ENCODE measurements at regions not wholly inside any gene's neighbourhood (a gene's known extent, or its start where the extent isn't known, plus 50 kb on each side); places are given as distances from the start of the nearest gene placed in this dataset.
"Not testable (repeated sequence)": the region's sequence is repeated elsewhere in the genome, so short reads cannot be mapped to it uniquely, and the experiment has no call there.

DNA sequence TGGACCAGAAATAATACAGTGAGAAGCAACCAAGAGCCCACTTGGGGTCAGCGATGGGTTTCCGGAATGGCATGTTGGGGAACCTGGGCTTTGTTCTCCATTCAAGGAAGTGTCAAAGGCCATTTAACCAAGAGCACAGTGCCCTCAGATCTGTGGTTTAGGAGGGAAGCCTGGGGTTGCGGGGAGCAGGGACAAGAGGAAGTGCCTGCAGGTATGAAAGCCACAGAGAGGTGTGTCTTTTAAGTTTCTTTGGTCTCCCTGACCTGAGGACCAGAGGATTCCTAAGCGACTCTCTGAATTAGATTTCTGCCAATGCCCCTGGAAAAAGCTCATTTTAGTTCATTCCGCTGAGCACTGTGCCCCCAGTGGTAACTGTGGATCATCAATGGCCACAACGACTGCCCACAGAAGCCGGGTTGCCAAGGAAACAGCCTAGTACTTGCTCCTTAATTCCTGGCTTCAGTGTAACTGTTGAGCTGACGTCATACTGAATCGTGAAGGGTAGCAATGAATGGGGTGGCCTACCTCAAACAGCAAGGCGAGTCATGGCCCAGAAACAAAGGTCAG is 107.3 kb upstream of the SPIN1 start:
- DNase-seq = no peak

DNA sequence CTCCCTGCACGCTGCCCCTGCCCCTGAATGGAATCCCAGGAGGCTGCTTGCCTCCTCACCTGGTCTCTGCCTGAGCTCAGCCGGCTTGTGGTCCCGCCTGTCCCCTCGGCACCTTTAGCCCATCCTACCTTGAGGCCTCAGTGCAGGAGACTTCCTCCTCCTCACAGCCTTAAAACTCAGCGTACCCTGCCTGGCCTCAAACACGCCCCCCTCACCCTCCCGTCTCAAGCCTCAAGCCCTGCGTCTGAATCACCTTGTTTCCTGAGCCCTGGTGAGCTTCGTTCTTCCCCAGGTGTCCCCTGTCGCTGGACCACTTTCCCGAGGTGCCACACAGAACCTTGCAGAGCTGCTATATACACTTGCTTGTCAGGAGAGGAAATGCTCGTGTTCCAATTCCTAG is 110.2 kb upstream of the SPIN1 start:
- DNase-seq = no peak

DNA sequence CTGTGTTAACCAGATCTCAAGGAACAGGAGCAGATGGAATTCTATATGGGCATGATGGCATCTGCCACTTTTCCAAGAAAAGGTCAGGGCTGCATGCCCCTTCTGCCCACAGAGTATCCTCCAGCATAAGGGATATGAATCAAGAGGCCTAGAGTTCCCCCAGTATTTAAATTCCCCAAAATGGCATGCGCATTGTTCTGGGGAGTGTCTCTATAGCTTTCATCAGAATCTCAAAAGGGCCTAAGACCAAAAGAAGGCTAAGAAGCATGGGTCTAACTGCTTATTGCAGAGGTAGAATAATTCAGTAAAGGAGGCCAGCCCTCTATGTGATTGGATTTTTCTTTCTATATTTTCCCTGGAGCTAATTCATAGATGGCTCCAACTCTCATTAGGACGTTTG is 114.2 kb upstream of the SPIN1 start:
- no peak for DNase-seq

DNA sequence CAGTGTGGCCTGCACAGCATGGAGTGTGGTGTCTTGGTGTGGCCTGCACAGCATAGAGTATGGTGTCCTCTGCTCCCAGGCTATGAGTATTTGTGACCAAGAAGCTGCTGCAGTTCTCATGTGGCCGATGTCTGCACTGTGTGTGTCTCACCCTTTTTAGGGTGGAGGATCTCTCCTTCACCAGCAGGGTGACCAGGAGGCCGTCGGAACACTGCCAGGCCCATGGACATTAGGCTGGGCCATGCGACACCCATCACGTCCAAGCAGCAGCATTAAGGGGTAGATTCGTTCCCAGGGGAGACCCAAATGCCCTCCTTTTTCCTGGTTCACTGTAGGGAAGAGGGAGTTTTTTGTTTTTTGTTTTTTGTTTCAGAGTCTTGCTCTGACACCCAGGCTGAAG is 115.3 kb upstream of the SPIN1 start:
- no peak for DNase-seq

DNA sequence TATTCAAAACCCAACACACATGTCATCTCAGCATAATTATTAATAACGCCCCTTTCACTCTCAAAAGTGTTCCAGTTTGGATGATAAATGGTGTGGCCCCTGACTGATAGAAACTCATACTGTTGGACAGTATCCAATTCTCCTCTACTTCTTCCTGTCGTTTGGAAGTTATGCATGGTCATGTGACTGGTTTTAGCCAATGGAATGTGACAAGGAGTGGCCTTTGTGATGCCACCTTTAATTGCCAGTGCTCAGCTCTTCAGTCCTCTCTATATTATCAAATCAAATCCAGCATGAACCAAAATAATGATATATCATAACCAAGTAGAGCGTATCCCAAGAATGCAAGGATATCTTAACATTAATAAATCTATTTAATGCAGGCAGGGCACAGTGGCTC is 117.8 kb upstream of the SPIN1 start:
- no peak for DNase-seq

DNA sequence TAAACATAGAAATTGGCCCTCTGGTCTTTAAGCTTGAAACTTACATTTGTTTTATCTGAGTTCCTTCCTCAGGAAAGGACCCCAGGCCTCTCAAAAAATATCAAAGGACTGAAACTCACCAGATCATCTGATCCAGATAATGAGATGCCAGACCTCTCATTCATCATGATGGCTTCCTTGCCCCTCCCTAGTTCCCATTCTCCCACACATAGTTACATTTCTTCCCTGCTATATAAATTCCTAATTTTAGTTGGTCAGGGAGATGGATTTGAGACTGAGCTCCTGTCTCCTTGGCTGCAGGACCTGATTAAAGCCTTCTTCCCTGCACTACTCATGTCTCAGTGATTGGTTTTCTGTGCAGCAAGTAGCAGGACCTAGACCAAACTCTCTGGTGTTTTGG is 119.4 kb upstream of the SPIN1 start:
- no peak for DNase-seq

DNA sequence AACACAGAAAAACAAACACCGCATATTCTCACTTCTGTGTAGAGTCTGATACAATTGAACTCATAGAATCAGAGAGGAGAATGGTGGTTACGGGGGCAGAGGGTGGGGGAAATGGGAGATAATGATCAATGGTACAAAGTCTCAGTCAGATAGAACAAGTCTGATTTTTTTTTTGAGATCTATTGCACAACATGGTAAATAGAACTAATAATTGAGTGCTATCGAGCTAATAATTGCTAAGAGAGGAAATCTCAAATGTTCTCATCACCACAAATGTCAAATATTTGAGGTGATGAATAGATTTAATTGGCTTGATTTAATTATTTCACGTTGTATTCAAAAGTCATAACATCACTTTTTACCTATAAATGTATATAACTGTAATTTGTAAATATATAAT is 121.0 kb upstream of the SPIN1 start:
- no peak for DNase-seq

DNA sequence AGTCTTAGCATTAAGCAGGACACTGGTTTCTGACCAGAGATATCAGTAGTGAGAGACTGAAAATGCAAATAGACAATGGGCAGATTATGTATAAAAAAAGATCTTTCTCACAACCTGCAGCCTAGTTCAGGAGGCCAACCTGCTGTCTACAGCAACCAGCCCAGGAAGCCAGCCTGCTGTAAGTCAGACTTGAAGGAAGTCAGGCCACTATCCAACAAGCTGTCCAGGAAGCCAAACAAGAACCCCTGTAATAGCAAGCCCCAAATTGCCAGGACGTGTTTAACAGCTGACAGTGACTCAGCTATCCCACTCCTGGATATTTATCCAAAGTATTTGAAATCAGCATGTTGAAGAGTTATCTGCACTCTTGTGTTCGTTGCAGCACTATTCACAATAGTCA is 121.8 kb upstream of the SPIN1 start:
- DNase-seq = no peak

DNA sequence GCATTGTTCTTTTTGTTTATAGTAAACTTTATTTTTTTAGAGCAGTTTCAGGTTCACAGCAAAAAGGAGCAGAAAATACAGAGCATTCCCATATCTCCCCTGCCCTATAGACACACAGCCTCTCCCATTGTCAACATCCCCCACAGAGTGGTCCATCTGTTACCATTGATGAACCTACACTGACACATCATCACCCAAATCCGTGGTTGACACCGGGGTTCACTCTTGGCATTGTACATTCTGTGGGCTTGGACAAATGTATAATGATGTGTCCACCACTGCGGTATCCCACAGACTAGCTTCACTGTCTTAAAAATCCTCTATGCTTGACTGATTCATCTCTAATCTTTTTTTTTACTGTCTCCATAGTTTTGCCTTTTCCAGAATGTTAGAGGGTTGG is 120.7 kb upstream of the SPATA31C2 start:
- no peak for DNase-seq

DNA sequence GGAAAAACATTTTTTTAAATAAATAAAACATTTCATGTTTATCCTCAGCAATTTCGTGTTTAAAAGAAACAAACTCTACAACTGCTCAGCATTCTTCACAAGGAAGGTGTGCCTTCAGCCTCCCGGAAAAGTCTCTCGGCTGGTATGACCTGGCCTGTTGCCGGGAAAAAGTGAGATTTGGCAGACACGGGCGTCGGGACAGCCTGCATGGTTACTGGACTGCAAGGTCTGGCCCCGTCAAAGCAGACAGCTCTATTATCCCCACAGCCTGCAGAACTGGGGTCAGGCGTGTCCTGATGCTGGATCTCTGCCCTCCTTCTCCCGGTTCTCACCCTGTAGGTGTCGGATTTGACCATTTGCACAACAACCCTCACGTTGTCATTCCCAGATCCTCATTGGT is 120.3 kb upstream of the SPATA31C2 start:
- DNase-seq = no peak

DNA sequence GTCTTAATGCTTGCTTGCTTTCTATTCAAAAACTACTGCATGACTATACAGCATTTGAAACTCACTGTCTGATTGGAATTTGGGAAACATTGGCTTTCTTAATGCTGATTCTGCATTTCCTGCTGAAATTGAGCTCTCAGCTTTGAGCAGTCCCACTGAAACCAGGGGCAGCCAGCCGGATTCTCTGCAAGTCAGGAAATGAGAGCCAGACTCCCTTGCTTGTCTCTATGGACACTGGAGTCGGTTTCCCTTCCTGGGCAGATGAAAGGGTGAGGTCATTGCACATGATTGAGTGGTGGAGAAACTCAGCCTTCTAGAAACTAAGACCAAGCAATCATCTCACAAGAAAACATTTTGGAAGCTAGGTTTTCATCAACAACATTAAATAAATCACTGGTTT is 119.7 kb upstream of the SPATA31C2 start:
- DNase-seq = no peak

DNA sequence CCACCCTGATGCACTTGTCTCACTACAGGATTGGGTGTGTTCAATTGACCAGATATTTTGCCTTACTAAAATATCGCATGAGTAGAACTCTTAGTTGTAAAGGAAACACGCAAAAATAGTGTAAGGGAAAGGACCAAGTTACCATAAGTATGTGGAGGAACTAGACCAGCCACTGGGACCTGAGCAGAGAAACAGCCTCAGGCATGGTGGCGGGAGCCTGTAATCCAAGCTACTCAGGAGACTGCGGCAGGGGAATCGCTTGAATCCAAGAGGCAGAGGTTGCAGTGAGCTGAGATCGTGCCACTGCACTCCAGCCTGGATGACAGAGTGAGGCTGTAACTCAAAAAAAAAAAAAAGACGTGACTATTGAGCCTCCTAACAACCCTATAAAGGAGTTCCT is 117.9 kb upstream of the SPATA31C2 start:
- DNase-seq = no peak

DNA sequence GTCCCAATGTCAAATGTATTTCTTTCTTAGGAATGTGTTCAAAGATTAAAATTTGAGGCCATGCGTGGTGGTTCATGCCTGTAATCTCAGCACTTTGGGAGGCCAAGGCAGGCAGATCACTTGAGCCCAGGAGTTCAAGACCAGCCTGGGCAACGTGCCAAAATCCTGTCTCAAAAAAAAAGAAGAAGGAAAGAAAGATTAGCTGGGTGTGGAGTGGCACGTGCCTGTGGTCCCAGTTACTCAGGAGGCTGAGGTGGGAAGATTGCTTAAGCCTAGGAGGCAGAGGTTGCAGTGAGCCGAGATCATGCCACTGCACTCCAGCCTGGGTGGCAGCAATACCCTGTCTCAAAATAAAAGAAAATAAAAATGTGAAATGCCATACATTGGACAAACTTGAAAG is 117.5 kb upstream of the SPATA31C2 start:
- not testable (repeated sequence) for DNase-seq

DNA sequence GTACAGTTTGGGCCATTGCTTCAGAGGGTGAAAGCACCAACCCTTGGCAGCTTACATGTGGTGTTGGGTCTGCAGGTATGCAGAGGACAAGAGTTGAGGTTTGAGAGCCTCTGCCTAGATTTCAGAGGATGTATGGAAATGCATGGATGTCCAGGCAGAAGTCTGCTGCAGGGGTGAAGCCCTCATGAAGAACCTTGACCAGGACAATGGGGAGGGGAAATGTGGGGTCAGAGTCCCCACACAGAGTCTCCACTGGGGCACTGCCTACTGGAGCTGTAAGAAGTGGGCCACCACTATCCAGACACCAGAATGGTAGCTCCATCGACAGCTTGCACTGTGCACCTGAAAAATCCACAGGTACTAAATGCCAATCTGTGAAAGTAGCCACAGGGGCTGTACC is 113.6 kb upstream of the SPATA31C2 start:
- DNase-seq = no peak

DNA sequence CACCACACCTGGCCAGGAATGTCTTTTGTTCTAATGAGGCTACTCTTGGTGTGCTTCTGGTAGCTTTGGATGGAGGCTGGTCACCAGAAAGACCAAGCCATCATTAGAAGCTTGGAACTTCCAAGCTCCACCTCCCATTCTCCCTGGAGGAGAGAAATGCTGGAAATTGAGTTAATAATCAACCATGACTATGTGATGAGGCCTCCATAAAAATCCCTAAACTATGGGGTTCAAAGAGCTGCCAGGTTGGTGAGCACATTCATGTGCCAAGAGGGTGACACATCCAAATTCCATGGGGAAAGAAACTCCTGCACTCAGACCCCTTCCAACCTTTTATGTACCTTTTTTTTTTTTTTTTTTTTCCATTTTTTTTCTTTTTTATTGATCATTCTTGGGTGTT is 105.5 kb upstream of the SPATA31C2 start:
- no peak for DNase-seq

DNA sequence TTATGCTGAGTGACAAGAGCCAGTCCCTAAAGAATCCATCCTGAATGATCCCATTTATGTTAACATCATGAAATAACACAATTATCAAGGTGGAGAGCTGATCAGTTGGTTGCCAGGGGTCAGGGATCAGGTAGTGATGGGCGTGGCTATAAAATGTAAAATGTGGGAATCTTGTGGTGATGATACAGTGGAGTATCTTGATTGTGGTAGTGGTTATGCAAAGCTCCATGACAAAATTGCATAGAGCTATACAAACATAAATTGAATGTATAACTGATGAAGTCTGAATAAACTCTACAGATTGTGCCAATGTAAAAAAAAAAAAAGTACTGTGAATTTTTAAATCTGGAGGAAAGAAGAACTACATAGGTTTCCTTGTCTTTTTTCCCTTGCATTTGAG is 104.6 kb upstream of the SPATA31C2 start:
- DNase-seq = no peak

DNA sequence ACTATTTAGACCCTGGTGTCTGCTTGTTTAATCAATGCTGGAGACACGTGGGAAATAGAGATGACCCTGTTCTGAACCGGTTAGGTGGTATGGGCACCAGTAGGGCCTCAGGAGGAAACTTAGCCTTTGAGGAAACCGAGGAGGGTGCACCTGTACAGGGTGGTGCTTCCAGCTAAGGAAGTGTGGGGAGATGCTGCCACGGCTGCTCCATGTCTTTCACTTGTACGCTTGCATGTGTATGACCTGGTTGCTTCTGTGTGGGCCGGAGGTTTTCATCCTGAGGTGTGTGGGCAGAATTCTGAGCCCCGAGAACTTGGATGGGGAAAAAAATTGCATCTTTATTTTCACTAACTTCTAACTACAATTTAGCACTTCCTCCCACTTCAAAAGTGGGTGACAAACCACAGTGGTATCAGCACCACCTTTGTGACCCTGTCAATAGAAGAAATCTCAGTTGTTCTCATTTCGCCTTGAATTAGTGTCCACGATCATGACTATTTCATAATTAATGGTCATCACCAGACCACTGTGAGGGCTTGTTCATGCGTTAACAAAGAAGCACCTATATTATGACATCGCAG is 99.8 kb upstream of the SPATA31C2 start:
- DNase-seq = no peak

DNA sequence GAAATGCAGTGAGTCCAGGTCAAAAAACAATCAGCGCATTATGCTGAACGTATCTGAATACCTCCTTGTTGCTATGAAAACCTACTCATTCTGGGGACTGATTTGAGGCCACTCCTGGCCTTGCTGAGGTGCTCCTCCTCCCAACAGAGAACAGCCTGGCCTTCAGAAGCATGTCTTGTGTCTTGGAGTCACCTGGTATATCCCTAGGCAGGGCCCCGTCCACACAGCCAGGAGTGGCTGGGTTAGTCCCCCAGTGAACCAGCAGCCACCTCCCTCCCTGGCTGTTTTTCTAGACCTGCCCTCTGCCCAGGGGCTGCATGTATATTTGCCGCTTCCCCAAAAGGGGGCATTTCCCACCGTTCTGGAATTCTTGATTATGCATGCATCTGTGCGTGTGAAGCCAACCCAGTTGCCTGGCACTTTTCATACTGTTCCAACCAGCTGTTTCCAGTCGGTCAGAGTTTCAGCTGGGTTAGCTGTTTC is 99.2 kb upstream of the SPATA31C2 start:
- no peak for DNase-seq

DNA sequence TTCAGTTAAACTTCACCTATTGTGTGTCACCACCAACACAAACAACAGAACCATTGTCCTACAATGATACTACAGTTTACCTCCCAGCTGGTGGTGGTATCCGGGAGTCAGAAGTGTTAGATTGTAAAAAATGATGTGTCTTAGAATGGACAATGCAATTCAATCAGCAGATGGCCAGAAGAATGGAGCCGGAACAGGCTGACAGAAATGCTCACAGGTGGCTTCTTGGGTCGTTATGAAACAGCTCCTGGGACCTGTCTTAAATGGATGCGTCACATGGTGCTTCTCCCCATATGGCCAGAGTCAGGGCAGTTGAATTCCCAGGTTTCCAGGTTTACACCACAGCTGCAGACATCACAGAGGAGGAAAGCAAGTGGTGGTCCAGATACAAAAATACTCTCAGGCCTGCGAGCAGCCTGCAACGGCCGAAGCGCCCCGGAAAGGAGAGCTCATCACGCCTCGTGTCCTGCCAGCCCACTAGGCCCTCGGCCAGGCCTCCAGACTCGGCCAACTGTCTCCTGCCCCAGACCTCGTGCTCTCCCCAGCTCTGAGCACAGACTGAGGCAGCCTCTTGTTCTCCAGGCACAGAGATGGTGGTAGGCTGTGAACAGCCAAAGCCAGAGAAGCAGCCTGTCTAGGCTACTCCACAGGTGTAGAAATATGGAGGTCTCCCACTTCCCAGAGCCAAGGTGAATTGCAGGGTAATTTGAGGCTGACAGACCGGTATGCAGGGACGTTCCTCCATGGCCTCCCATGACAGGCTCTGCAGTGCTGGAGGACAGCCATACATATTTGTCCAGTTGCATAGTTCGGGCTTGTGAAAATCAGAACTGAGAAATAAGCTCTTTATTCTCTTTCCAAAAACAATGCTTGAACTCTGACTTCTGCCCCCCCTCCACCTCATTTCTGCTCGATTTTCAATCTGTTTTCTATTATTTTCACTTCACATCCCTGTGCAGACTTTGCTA is 98.5 kb upstream of the SPATA31C2 start:
- DNase-seq = no peak

DNA sequence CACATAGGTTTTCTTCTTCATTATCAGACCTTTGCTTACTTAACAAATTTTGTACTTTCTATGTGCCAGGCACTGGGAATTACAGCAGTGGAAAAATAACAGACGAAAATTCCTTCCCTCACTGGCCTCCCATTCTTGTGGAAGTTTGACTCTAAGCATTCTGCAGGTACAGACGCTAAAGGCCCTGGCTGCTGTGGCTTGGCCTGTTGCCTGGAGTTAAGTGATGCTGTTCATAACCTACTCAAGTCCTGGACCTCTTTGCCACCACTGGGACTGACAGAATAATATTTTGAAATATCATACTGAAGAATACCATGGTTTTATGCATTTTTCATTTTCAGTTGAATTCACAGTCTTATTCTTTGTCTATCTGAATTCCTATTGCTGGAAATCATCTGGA is 97.3 kb upstream of the SPATA31C2 start:
- DNase-seq = no peak

DNA sequence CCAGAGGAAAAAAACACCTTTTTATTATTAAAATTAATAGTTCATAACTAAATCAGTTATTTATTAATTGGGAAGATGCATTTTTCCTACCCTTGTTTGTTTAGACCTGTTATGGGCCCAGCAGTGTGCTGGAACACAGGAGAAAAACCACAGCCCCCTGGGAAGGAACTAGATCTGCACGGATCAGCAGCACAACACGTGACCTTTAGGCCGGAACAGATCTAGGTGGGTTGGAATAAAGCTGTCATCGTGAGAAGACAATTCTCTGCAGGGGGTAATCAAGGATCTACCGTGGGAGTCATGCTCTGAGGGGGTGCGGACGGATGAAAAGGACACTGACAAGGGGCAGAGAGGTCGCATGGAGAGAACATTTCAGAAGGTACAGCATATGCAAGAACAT is 95.8 kb upstream of the SPATA31C2 start:
- no peak for DNase-seq

DNA sequence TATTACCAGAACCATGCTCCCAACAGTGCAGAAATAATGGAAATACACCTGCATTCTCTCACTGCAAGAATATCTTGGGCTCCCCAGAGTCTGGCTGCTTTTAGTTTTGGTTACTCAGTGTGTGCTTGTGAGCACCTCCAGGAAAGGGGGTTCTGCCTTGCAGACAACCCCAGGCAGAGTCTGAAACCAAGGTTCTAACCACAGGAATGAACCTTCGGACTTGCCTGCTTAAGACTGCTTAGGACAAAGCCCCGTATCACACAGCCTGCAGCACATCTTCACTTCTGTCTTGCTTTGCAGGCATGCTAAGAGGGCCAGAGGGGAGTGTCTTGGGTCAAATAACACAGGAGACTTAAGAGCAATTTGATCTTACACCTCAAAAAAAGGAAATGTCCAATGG is 94.8 kb upstream of the SPATA31C2 start:
- DNase-seq = no peak

DNA sequence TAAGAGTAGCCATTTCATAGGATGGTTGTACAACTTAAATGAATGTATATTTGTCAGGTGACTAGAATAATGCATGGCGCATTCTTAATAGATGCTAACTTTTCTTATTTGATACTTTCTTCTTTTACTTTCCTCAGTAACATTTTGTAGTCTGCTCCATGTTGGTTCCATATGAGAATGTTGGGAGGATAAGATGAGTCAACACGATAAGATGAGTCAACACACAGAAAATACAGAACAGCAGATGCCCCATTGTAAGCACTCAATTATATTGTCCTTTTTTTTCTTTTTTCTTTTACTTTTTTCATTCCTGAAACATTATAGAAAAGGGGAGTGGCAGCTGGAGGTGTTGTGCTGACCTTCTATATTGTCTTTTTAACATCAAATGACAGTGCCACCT is 92.3 kb upstream of the SPATA31C2 start:
- DNase-seq = no peak

DNA sequence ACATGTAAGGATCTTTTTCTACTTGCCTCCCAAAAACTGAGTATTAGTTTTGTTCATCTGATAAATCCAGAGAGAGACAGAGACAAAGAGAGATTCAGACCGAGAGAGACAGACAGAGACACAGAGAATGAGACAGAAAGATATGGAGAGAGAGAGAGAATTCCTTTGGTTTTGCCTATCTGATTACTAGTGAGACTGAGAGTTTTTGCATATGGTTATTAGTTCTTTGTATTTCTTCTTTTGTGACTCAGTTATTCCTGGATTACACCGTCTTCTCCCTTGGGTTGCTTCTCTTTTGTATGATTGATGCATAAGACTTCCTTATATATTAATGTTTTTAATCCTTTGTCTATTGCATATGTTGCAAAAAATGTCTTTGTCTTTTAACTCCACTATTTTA is 91.2 kb upstream of the SPATA31C2 start:
- no peak for DNase-seq

Data from CD4-positive, alpha-beta T cell treated with Interleukin-17A for 4 hours (primary cell).